ENCODE measurements at regions not wholly inside any gene's neighbourhood (a gene's known extent, or its start where the extent isn't known, plus 50 kb on each side); places are given as distances from the start of the nearest gene placed in this dataset.

DNA sequence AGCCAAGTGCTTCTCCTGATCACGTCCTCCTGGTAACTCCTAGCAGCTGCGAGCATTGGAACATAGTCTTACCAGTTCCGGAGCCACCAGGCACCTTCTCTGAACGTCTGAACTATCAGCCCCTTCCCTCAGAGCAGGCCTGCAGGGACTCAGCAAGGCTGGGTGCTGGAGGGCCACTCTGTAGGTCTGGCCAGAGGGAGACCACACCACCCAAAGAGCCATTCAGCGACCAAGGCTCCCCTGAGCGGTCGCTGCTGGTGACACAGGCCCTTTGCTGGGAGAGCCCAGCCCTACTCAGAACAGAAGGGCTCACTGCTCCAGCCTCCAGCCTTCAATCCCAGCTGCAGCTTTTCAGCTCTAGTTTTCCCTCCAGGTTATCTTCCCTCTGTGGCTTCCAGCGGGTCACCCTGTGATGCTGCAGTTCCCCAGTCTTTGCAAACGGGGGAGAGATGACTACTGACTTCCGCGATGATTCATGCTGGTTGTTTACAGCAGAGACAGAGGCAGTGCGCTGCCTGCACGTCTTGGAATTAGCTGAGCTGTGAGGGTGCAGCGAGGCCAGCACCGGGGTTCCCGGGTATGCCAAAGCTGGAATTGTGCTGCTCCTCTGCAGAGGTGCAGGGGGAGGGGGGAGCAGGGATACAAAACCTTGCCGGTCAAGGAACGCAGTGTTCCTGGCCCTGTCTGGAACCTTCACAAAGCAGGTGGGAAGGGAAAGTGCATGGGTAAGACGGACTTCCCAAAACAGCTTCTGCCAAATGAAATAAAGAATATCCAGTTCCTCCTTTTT, 161.4 kb downstream of the LY86 start:
- peak; percentile 90 for ATAC-seq (ENCODE audit: low FRiP score)
- no peak for DNase-seq (ENCODE audit: low spot score)
- TF ChIP-seq, protein P1, sequence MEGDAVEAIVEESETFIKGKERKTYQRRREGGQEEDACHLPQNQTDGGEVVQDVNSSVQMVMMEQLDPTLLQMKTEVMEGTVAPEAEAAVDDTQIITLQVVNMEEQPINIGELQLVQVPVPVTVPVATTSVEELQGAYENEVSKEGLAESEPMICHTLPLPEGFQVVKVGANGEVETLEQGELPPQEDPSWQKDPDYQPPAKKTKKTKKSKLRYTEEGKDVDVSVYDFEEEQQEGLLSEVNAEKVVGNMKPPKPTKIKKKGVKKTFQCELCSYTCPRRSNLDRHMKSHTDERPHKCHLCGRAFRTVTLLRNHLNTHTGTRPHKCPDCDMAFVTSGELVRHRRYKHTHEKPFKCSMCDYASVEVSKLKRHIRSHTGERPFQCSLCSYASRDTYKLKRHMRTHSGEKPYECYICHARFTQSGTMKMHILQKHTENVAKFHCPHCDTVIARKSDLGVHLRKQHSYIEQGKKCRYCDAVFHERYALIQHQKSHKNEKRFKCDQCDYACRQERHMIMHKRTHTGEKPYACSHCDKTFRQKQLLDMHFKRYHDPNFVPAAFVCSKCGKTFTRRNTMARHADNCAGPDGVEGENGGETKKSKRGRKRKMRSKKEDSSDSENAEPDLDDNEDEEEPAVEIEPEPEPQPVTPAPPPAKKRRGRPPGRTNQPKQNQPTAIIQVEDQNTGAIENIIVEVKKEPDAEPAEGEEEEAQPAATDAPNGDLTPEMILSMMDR (IDR thresholded peaks at IDR 0.05), result no peak

DNA sequence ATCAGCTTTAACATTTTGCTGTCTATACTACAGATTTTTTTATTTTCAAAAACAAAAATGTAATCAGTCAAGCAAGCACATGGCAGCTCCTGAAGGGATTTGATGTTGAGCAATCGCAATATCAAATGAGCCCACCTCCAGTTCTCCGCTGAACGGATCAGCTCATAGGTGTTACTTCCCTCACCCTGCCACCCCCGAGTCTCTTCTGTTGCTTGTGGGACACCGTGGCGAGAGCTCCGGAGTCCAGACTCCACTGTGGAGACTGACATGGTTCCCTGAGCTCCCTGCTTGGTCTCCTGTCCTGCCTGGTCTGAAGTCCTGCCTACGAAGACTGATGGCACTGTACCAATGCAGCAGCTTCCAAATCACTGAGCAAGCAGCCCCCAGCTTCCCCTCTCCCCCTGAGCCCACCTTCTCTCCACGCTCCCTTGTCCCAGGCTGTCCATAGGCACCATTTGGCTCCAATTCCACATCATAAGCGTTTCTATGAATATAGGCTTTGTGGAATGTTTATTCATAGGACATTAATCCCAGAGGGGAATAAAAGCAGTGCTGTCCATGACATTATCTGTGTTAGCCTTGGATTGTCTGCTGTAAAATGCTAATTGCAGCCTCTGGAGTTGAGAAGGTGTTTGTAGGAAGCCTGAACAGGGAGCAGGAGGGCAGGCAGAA, 162.2 kb downstream of the LY86 start:
- ATAC-seq (ENCODE audit: low FRiP score), result no peak

DNA sequence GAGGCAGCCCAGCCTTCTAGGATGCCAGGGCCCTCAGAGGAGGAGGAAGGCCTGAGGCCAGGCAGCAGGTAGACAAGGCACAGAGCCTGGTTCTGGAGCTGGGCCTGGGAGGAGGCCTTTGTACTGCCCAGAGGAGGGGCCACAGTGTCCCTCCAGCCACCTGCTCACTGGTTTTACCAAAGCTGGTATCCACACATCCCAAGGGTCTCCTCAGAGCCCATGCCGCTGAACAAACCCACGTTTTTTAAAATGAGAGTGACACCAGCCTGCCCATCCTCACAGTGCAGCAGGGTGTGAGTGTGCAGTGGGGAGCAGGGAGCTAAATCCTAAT, 162.7 kb downstream of the LY86 start:
- DNase-seq (ENCODE audit: low spot score) (no peak), ATAC-seq (ENCODE audit: low FRiP score) (no peak)
- TF ChIP-seq, protein P1 (IDR thresholded peaks at IDR 0.05), result no peak

More for the DNA sequence above, 162.2 kb downstream of the LY86 start:
- TF ChIP-seq, protein P1 (IDR thresholded peaks at IDR 0.05), result no peak
- no peak for DNase-seq (ENCODE audit: low spot score)

DNA sequence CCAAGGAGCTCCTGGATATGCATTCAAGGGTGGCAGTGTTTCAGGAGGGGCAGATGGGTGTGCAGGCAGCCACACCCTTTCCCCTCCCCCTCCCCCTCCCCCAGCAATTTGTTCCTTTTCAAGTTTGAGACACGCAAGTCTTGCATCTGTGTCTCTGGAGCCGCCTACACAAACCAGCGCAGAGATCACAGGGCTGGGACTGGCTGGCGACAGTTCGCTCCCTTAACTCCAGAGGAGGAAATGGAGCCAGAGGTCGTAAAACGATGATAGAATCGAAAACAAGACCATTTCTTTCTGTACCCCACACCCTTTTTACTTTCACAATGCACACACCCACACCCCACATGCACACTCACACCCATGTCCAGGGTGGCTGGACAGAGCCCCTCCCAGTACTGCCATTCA, 163.1 kb downstream of the LY86 start:
- DNase-seq (ENCODE audit: low spot score), result no peak
- no peak for ATAC-seq (ENCODE audit: low FRiP score)
- TF ChIP-seq, protein P1 (IDR thresholded peaks at IDR 0.05), result no peak

DNA sequence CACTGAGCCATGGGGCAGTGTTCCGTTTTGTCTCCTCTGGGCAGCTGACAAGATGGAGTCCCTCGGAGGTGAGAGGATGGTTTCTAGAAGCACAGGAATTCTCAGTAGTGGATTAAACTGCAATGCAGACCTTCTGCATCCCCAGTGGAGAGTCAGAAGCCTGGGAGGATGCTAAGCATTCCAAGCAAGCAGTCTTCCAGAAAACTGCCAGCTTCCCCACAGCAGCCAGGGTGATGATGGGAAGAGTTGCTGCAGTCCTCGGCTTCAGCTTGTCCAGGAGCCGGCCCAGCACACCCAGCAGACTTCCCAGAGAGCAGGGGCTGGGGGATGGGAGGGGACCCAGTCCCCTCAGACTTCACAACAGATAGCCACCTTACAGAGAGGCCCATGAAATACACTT, 163.6 kb downstream of the LY86 start:
- TF ChIP-seq, protein P1 (IDR thresholded peaks at IDR 0.05), result no peak
- no peak for ATAC-seq (ENCODE audit: low FRiP score)
- no peak for DNase-seq (ENCODE audit: low spot score)

DNA sequence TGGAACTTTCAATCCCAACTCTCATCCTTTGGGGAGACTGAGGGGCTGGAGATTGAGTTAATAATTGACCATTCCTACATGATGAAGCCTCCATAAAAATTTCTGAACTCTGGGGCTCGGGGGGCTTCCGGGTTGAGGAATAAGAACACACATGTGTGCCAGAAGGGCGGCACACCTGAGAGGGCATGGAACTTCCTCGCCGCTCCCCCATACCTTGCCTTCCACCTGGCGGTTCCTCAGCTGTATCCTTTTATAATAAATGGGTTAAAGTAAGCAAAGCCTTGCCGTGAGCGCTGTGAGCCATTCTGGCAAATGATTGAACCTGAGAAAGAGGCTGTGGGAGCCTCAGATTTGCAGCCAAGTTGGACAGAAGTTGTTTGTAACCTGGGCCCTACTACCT, 164.8 kb downstream of the LY86 start:
- TF ChIP-seq, protein P1 (IDR thresholded peaks at IDR 0.05), result no peak
- ATAC-seq (ENCODE audit: low FRiP score), result no peak
- no peak for DNase-seq (ENCODE audit: low spot score)

DNA sequence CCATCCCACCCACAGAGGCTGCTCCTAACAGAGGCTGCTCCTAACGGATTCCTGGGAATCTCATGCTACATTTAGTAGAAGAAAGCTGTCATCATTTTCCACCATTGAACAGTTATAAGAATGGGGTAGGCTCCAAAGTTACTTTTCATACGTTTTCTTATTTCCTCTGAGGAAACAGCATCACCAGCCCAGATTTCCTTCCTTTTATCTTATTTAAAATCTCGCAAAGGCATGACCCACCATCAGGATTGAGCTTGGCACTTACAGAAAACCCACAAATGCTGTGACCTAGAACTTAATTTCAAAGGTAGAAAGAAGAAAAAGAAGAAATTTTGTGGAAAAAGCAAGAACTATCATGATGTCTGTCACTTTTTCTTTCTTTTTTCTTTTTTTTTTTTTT, 168.0 kb downstream of the LY86 start:
- TF ChIP-seq, protein P1 (IDR thresholded peaks at IDR 0.05), result no peak
- ATAC-seq (ENCODE audit: low FRiP score), result no peak
- DNase-seq (ENCODE audit: low spot score), result no peak
